Hepatocyte (in vitro differentiated cells): ENCODE measurements at regions not wholly inside any gene's neighbourhood (a gene's known extent, or its start where the extent isn't known, plus 50 kb on each side); places are given as distances from the start of the nearest gene placed in this dataset.

Experiments
- EZH2phosphoT487 ChIP-seq: fragments of 200-600 bp; sonication (generic); IDR thresholded peaks from one replicate; pipeline ENCODE4 v1.6.1; 2018; ENCODE audit warnings: antibody characterized with exemption, mild to moderate bottlenecking, low read depth, moderate library complexity; ENCODE audit not compliant: unreplicated experiment, severe bottlenecking
- TF ChIP-seq, protein P1 (sequence below): fragments of 200-600 bp; sonication (generic); IDR thresholded peaks from 2 replicates; pipeline ENCODE4 v1.5.1; 2016; ENCODE audit warnings: antibody characterized with exemption, mild to moderate bottlenecking; ENCODE audit not compliant: poor library complexity

DNA sequence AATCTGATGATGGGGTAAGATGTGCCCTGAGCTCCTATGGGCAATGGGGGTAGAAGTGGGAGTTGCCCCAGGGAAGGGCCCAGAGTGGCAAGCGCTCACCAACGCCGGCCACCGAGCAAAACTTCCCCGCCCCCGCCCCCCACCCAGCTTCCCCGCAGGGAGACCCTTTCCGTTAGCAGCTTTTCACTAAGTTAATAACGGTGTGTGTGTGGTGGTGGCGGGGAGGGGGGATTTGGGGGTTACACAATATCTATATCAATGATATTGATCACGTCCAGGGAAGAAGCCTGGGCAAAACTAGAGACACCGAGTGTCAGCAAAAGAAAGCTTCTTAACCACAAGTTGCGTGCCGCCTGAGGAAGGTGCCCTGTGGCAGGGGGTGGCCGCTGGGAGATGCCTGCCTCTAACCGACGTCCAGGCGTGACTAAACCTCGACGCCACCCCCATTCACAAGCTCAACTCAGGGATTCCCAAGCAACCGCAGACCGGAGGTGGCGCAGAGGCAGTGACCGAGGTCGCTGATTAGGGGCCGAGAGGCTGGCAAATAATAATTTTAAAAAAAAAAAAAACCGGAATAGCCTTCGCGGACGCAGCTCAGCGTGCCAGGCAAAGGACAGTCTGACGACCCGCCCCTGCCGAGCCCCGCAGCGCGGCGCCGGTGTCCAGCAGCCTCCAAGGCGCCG, 222.6 kb downstream of the MEF2C start:
- TF ChIP-seq EZH2phosphoT487, result no peak
- TF ChIP-seq, protein P1, sequence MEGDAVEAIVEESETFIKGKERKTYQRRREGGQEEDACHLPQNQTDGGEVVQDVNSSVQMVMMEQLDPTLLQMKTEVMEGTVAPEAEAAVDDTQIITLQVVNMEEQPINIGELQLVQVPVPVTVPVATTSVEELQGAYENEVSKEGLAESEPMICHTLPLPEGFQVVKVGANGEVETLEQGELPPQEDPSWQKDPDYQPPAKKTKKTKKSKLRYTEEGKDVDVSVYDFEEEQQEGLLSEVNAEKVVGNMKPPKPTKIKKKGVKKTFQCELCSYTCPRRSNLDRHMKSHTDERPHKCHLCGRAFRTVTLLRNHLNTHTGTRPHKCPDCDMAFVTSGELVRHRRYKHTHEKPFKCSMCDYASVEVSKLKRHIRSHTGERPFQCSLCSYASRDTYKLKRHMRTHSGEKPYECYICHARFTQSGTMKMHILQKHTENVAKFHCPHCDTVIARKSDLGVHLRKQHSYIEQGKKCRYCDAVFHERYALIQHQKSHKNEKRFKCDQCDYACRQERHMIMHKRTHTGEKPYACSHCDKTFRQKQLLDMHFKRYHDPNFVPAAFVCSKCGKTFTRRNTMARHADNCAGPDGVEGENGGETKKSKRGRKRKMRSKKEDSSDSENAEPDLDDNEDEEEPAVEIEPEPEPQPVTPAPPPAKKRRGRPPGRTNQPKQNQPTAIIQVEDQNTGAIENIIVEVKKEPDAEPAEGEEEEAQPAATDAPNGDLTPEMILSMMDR, result no peak
